CD4-positive, alpha-beta T cell treated with Interleukin-4 for 4 hours (primary cell): ENCODE measurements at regions not wholly inside any gene's neighbourhood (a gene's known extent, or its start where the extent isn't known, plus 50 kb on each side); places are given as distances from the start of the nearest gene placed in this dataset.
"Not testable (repeated sequence)": the region's sequence is repeated elsewhere in the genome, so short reads cannot be mapped to it uniquely, and the experiment has no call there.

ENCODE experiments used
- DNase-seq: peaks from one replicate; pipeline ENCODE4 v3.0.0-alpha.2; 2020

GRCh38 chr17:20633268-20634059 lies 53.9 kb downstream of the CDRT15L2 start:
- DNase-seq = not testable (repeated sequence)

GRCh38 chr17:20640147-20640546 lies 60.6 kb downstream of the CDRT15L2 start:
- DNase-seq = not testable (repeated sequence)

DNA sequence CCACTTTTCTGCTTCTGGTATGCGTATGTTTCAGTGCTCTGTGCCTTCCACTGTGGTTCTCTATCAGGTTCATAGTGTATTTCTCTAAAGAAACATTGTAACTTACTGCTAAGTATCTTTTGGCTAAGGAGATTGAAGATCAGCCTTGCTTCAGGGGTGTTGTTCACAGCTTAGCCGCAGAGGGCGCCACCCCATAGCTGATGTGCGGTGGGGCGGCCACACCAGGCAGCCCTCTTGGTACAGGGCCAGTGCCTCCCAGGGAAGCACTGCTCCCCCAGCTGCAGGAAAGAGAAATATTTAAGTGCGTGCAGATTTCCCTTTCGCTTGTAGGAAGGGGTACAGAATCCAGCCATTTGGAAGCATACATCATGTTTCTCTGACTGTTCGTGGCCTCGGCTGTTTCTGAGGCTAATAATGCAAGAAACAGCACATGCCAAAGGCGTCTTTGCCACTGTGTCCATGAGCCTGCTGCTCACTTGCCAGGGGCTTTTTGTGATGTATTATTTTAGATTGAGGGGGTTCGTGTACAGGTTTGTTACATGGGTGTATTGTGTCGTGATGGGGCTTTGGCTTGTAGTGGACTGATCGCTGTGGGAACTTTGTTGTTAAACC lies 67.2 kb downstream of the CDRT15L2 start:
- DNase-seq = not testable (repeated sequence)

DNA sequence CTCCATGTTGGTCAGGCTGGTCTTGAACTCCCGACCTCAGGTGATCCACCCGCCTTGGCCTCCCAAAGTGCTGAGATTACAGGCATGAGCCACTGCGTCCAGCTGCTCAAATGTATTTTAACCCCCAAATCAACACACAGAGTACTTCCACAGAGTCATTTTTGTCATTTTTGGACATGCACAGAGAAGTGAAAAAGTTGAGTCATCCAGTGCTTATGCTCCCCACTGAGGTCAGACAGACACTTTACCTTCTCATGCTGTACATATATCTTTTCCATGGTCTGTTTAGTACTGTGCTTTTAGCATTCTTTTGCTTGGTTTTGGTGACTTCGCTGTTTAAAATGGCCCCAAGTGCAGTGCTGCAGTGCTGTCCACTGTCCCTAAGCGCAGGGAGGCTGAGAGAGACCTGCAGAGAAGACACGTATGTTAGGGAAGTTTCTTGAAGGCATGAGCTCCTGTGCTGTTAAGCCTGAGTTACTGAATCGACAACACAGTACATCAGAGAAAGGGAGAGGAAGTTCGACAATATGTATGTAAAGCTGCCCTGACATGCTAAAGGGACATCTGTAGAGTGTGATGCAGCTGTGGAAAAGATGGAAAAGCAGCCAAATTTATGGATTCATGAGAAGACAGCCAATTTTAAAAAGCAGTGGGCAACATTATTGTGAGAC lies 69.7 kb downstream of the CDRT15L2 start:
- not testable (repeated sequence) for DNase-seq

- not testable (repeated sequence) for DNase-seq
These were observed 71.5 kb downstream of the CDRT15L2 start for GRCh38 chr17:20651022-20651421.

GRCh38 chr17:20651736-20652135 lies 72.2 kb downstream of the CDRT15L2 start:
- DNase-seq = not testable (repeated sequence)

DNA sequence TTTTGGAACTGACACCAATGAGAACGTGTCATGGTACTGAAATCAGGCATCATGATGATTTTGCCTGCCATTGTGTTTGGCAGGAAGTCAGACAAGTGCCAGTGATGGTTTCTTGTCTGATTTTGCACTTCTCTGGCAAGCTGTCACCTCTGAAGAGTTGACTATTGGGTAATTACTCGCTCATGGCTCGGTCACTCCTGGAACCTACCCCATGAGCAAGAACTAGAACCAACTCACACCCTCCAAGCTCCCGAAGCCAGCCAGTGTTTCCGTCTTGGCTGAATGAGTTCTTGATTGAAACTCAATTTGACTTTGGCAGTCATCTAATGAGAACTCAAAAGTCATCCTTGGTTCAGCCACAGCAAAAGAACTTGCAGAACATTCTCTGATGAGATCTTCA lies 73.9 kb downstream of the CDRT15L2 start:
- DNase-seq = not testable (repeated sequence)

- DNase-seq = not testable (repeated sequence)
These were observed 74.6 kb downstream of the CDRT15L2 start for GRCh38 chr17:20654114-20654513.

GRCh38 chr17:20654575-20654974 lies 75.1 kb downstream of the CDRT15L2 start:
- not testable (repeated sequence) for DNase-seq

DNA sequence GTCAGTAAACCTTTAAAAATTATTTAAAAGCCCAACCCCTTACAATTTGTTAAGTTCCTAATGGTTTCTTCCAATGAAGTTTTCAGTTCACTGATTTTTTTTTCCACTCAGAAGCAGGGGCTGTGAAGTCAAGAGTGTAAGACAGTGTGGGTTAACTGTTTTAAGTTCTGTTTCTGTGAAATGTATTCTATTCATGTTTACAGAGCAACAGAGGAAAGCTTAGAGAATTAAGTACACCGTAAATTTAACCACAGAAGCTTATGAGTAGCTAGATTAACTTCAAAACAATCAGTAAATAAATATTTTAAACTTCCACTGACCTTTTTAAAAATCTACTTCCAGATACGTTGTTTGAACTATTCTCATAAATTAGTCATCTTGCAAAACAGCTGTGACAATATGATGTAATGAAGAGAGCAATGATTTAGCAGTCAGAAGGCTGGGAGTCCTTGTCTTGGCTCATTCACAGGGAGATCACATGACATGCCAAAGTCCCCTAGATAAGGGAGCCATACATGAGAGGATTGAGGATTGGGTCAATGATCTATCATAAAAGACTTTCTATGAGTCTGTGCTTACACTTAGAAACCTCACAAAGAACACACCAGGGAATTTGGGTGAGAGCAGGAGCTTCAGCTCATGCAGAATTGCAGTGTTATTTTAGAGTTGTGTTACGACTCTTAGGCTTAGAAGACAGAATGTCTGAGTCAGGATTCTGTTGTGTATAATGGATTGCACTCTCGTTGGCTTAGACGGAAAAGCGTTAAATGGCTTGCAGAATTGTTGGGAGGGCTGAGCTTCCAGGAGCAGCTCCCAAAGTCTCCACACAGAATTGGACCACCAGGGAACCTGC lies 85.8 kb downstream of the CDRT15L2 start:
- DNase-seq = not testable (repeated sequence)

DNA sequence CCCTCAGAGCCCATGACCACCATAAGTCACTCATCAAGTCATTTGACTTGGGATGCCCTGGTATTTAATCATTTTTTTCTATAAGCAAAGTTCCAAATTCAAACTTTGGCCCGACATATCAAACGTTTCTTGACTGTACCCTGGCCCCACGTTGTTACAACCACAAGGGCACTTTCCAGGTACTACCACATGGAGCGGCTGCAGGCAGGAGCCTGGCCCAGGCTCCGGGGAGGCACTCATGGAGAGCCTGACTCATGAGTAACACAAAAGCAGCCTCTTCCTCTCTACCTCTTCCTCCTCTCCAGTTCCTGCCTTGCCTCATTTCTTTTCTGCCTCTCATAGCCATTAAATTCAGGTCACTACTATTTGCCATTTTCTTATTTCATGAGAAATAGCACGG lies 87.2 kb downstream of the CDRT15L2 start:
- not testable (repeated sequence) for DNase-seq

GRCh38 chr17:20667712-20668111 lies 88.2 kb downstream of the CDRT15L2 start:
- DNase-seq = not testable (repeated sequence)

GRCh38 chr17:20668316-20668715 lies 88.8 kb downstream of the CDRT15L2 start:
- not testable (repeated sequence) for DNase-seq

GRCh38 chr17:20668868-20669267 lies 89.3 kb downstream of the CDRT15L2 start:
- not testable (repeated sequence) for DNase-seq

GRCh38 chr17:20670506-20670905 lies 91.0 kb downstream of the CDRT15L2 start:
- DNase-seq = not testable (repeated sequence)

DNA sequence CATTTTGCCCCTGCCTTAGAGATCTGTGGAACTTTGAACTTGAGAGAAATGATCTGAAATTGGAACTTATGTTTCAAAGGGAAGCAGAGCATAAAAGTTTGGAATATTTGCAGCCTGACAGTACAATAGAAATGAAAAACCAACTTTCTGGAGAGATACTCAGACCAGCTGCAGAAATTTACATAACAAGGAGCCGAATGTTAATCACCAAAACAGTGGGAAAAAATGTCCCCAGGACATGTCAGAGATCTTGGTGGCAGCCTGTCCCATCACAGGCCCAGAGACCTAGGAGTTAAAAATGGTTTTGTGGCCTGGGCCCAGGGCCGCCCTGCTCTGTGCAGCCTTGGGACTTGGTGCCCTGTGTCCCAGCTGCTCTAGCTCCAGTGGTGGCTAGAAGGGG lies 94.8 kb downstream of the CDRT15L2 start:
- DNase-seq = not testable (repeated sequence)

DNA sequence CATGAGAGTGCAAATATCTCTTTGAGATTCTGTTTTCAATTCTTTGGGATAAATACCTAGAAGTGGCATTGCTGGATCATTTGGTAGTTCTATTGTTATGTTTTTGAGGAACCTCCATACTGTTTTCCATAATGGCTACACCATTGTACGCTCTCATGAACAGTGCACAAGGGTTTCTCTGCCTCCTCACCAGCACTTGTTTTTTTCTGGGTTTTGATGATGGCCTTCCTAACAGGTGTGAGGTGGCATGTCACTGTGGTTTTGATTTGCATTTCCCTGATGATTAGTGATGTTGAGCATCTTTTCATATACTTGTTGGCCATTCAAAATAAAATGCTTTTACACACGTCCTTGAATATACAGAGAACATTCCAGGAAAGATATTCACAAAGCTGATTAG lies 96.2 kb downstream of the CDRT15L2 start:
- DNase-seq = not testable (repeated sequence)

DNA sequence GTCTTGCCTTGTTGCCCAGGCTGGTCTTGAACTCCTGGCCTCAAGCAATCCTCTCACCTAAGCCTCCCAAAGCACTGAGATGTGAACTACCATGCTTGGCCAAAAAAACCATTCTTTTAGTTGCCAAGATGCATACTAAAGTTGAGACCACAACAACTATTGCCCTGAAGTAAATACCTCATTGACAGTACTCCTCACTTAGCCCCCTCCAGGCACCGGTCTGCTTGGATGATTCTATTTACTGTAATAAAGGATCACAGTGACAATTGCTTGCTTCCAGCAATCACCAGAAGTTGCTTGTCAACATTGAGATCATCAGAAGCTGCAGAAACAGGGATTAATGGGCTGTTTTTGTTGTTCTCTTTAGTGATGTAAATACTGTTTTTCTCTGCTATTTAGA lies 97.1 kb downstream of the CDRT15L2 start:
- DNase-seq = not testable (repeated sequence)

GRCh38 chr17:20677469-20677868 lies 97.9 kb downstream of the CDRT15L2 start:
- DNase-seq = not testable (repeated sequence)

DNA sequence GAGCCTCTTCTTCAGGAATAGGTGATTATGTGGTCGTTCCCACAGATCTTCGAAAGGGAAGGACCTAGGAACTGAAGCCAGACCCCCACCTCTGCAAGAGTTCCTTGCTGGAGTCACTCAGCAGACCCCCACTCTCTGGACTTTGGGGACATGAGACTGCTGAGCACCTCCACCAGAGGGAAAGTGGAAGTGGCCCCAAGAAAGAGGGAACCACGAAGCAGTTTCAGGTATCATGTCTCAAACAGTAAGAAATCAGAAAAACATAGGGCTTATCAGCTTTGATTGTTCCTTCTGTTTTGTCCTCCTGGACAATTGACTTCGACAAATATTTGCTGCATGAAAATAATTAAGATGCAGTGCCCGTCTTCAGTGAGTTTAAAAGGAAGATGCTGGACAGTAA lies 98.9 kb downstream of the CDRT15L2 start:
- not testable (repeated sequence) for DNase-seq

DNA sequence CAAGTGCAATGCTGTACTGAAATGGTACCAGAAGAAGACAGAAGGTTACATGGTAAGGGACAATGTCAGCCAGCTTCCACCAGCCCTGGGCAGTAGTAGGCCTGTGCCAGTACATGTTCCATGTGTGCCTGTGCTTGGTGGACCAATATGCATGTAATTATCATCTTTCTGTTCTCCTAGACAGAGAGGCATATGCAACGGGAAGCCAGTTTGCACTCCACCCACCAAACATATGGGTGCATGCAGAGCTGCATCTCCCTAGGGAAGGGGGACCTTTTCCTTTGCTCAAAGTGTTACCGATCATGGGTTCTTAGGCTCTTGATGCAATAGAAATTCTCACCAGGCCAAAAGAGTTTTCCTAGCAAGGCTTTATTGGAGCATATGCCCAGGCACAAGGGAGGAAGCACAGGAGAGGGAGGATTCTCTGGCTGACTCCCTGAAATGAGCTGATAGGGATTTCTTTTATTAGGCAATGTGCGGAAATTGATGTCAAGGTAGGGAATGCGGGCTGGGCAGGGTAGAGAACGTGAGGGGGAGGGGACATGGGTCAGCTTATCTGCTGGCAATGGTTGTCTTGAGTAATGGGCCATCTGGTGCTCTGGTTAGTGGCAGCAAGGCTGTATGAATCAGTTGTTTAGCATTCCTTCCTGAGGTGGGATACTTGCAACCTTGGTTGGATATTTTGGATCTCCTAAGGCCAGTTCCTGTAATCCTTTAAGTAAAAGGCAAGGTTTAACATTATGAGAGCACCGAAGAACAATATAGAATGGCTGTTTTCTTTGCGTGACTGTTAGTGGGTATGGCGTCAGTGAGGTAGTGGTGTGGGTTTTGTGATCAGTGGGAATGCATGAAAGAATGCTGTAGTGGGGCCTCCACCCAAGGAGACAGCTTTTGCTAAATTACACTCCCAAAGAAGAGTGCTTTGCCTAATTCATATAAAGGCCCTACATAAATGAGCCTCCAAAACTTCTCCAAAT lies 102.5 kb downstream of the CDRT15L2 start:
- not testable (repeated sequence) for DNase-seq
